AG04450 (cell line): ENCODE measurements at regions not wholly inside any gene's neighbourhood (a gene's known extent, or its start where the extent isn't known, plus 50 kb on each side); places are given as distances from the start of the nearest gene placed in this dataset.

Source experiments
- CTCF ChIA-PET: fragments of 300-600, 350-600 bp; formaldehyde crosslinking; extraction: SDS; loops from one replicate; lab custom pipeline; 2022; ENCODE audit warnings: antibody characterized with exemption, inconsistent platforms; lab: Charles Lee
- POLR2A ChIA-PET: fragments of 350-600 bp; formaldehyde crosslinking; extraction: SDS; loops from one replicate; lab custom pipeline; 2021; ENCODE audit warnings: antibody characterized with exemption, inconsistent platforms; lab: Yijun Ruan, JAX
- DNase-seq: peaks from one replicate; pipeline ENCODE4 v3.0.0-alpha.2; 2011; ENCODE audit warnings: low read depth, low spot score
- H3K27ac ChIP-seq: one replicate; pipeline ENCODE4 v1.5.1; 2012; ENCODE audit warnings: low read depth, low read length, control low read depth
- H3K27me3 ChIP-seq: one replicate; pipeline ENCODE4 v1.6.0; 2012; ENCODE audit warnings: low read length; ENCODE audit not compliant: control insufficient read depth, insufficient read depth
- H3K4me3 ChIP-seq: 2 replicates; pipeline ENCODE4 v1.5.1; 2011; ENCODE audit warnings: mild to moderate bottlenecking, low read depth, low read length, control low read depth
- H3K9me3 ChIP-seq: 2 replicates; pipeline ENCODE4 v1.5.1; 2012; ENCODE audit warnings: low read length; ENCODE audit not compliant: control insufficient read depth, insufficient read depth
- CTCF ChIP-seq: IDR thresholded peaks from 2 replicates; pipeline ENCODE4 v1.5.1; 2011; ENCODE audit warnings: low read depth, low read length, control low read depth, inconsistent platforms

GRCh38 chr5:18765304-18765703 is 1131.0 kb downstream of the TAF11L14 start:
- Histone ChIP-seq H3K27me3 (no peaks in the 10 kb centered on the region), H3K27ac (no peak overlapping the region), H3K9me3 (no peaks in the 10 kb centered on the region; the same call in 1 of the 2 replicates), H3K4me3 (no peak overlapping the region)
- DNase-seq, result no peak
- CTCF ChIA-PET, result no interaction called here
- POLR2A ChIA-PET, result no interaction called here
- TF ChIP-seq CTCF, result no peak

GRCh38 chr5:18771097-18771610 is 1136.9 kb downstream of the TAF11L14 start:
- no peak overlapping the region for H3K4me3 ChIP-seq
- ChIA-PET CTCF (no interaction called here), POLR2A (no interaction called here)
- no peaks in the 10 kb centered on the region for H3K27me3 ChIP-seq
- DNase-seq, result no peak
- no peak overlapping the region for H3K27ac ChIP-seq
- TF ChIP-seq CTCF, result no peak
- no peaks in the 10 kb centered on the region for H3K9me3 ChIP-seq

GRCh38 chr5:18772475-18772874 is 1138.2 kb downstream of the TAF11L14 start:
- Histone ChIP-seq H3K27me3 (no peaks in the 10 kb centered on the region), H3K9me3 (no peaks in the 10 kb centered on the region), H3K27ac (no peak overlapping the region), H3K4me3 (no peak overlapping the region)
- DNase-seq, result no peak
- CTCF ChIA-PET, result no interaction called here
- POLR2A ChIA-PET, result no interaction called here
- TF ChIP-seq CTCF, result no peak

GRCh38 chr5:18778225-18778624 is 1144.0 kb downstream of the TAF11L14 start:
- DNase-seq, result no peak
- ChIA-PET POLR2A (no interaction called here), CTCF (no interaction called here)
- TF ChIP-seq CTCF, result no peak
- H3K27me3 ChIP-seq, result no peaks in the 10 kb centered on the region
- H3K27ac ChIP-seq, result no peak overlapping the region
- no peaks in the 10 kb centered on the region for H3K9me3 ChIP-seq
- H3K4me3 ChIP-seq, result no peak overlapping the region

- ChIA-PET POLR2A (no interaction called here), CTCF (no interaction called here)
- no peak overlapping the region for H3K4me3 ChIP-seq
- no peak overlapping the region for H3K27ac ChIP-seq
- TF ChIP-seq CTCF, result no peak
- no peak for DNase-seq
- no peaks in the 10 kb centered on the region for H3K27me3 ChIP-seq
- H3K9me3 ChIP-seq, result peaks cover 24% of the 10 kb centered on the region
These were observed 1155.1 kb downstream of the TAF11L14 start for GRCh38 chr5:18789218-18789998.
